ENCODE measurements at regions not wholly inside any gene's neighbourhood (a gene's known extent, or its start where the extent isn't known, plus 50 kb on each side); places are given as distances from the start of the nearest gene placed in this dataset.

DNA sequence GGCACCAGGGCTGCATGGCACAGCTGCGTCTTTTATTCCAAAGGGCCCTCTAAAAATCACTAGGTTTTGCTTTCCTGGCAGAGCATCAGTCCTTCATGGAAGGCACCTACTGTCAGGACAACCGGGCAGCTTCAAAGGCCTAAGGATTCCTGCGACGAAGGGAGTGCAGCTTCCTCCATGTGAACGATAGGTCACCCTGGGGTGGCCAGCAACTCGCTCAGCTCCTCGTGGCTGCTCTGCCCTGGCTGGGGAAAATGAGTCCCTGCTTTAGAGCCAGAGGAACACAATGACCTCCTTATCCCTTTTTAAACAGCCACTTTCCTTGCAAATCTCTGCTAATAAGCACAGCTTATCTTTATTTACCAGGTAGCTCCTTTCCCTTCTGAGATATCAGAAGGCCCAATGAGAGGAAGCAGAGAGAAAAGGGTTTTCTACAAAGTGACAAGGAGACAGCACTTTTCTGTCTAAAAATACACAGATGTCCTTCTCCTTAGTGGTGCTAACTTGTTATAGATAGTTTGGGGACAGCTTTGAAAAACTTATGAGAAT lies 71.6 kb upstream of the SMYD2 start:
- TF ChIP-seq, protein P1, sequence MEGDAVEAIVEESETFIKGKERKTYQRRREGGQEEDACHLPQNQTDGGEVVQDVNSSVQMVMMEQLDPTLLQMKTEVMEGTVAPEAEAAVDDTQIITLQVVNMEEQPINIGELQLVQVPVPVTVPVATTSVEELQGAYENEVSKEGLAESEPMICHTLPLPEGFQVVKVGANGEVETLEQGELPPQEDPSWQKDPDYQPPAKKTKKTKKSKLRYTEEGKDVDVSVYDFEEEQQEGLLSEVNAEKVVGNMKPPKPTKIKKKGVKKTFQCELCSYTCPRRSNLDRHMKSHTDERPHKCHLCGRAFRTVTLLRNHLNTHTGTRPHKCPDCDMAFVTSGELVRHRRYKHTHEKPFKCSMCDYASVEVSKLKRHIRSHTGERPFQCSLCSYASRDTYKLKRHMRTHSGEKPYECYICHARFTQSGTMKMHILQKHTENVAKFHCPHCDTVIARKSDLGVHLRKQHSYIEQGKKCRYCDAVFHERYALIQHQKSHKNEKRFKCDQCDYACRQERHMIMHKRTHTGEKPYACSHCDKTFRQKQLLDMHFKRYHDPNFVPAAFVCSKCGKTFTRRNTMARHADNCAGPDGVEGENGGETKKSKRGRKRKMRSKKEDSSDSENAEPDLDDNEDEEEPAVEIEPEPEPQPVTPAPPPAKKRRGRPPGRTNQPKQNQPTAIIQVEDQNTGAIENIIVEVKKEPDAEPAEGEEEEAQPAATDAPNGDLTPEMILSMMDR (IDR thresholded peaks at IDR 0.05): no peak
- TF ChIP-seq POLR2A (IDR thresholded peaks at IDR 0.05): no peak

Data from uterus (tissue), 2 donors.